ENCODE measurements at regions not wholly inside any gene's neighbourhood (a gene's known extent, or its start where the extent isn't known, plus 50 kb on each side); places are given as distances from the start of the nearest gene placed in this dataset.

DNA sequence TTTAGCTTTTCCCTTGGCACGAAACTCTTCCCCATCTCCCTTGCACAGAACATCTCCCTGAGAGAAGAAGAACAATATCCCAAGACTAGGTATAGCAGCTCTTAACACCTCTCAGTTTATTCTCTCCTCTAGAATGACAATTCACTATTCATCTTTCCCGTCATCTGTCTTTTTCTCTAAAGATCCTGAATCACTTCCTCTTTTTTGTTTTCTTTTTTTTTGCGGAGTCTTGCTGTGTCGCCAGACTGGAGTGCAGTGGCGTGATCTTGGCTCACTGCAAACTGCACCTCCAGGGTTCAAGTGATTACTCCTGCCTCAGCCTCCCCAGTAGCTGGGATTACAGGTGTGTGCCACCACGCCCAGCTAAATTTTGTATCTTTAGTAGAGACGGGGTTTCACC, 574.4 kb upstream of the MAP3K7 start:
- TF ChIP-seq, protein P1, sequence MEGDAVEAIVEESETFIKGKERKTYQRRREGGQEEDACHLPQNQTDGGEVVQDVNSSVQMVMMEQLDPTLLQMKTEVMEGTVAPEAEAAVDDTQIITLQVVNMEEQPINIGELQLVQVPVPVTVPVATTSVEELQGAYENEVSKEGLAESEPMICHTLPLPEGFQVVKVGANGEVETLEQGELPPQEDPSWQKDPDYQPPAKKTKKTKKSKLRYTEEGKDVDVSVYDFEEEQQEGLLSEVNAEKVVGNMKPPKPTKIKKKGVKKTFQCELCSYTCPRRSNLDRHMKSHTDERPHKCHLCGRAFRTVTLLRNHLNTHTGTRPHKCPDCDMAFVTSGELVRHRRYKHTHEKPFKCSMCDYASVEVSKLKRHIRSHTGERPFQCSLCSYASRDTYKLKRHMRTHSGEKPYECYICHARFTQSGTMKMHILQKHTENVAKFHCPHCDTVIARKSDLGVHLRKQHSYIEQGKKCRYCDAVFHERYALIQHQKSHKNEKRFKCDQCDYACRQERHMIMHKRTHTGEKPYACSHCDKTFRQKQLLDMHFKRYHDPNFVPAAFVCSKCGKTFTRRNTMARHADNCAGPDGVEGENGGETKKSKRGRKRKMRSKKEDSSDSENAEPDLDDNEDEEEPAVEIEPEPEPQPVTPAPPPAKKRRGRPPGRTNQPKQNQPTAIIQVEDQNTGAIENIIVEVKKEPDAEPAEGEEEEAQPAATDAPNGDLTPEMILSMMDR (conservative IDR thresholded peaks at IDR 0.05 in 1 of 2, IDR thresholded peaks at IDR 0.05 in 1 of 2; ENCODE audit: extremely low read depth in 1 of 2, insufficient read depth in 1 of 2, low read depth in 1 of 2, low read length in 2 of 2): no peak
- TF ChIP-seq EZH2 (IDR thresholded peaks at IDR 0.05; ENCODE audit: borderline replicate concordance, low read length): no peak

All from mammary epithelial cell (primary cell).